HG03196 (cell line): ENCODE measurements at regions not wholly inside any gene's neighbourhood (a gene's known extent, or its start where the extent isn't known, plus 50 kb on each side); places are given as distances from the start of the nearest gene placed in this dataset.
"Not testable (repeated sequence)": the region's sequence is repeated elsewhere in the genome, so short reads cannot be mapped to it uniquely, and the experiment has no call there.

Experiments used
- ATAC-seq: cut with Tn5 transposase; IDR thresholded peaks from one replicate; pipeline ENCODE4 v1.9.1; 2021; ENCODE audit not compliant: unreplicated experiment

DNA sequence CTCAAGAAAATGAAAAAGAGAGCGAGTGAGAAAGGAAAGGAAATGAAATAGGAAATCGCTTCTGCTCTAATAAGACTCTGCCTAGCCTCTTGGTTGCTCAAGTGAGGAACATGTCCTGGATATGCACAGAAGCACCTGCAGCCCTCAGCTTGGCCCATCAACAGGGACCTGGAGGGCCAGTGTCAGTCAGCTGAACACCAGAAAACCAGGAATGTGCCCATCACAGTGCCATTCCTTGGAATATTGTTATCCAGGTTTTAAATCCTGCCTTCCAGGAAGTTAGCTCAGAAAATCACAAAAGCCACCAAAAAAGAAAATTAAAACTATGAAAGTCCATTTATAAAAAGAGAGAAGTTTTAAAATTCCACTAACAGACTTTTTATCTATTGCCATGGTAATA lies 173.4 kb upstream of the TPM1 start:
- ATAC-seq, result no peak

DNA sequence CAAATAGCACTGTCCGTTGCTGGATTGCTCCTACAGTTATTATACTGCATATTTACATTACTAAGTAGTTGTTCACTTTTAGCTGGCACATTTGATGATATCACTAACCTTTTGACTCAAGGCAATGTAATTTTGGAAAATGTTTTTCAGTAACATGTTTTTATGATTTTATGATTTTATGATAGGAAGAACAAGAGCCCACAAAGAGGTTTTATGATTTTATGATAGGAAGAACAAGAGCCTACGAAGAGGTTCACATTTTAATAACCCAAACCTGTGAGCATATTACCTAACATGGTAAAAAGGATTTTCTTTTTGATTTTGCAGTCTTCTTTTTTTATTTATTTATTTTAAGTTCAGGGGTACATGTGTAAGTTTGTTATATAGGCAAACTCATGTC lies 172.3 kb upstream of the TPM1 start:
- no peak for ATAC-seq

DNA sequence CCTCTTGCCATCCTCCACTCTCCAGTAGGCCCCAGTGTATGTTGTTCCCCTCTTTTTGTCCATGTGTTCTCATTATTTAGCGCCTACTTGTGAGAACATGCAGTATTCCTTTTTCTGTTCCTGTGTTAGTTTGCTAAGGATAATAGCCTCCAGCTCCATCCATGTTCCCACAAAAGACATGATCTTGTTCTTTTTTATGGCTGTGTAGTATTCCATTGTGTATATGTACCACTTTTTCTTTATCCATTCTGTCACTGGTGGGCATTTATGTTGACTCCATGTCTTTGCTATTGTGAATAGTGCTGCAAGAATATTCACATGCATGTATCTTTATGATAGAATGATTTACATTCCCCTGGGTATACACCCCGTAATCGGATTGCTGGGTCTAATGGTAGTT lies 171.8 kb upstream of the TPM1 start:
- not testable (repeated sequence) for ATAC-seq

DNA sequence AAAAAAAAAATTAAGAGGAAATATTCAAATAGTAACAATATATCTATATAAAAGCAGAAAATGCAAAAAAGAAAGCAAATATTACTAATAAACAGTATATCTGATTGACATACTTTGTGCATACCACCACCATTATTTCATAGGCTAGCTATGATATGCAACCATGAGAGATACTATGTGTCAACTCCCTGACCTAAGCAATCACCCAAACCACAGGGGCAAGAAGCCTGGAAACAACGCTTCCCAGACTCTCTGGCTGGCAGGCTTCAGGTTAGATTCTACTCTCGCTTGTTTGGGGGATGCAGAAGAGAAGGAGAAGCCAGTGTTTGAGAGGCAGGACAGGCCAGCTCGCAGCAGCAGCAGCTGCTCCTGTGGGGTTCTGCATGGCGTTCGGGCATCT lies 169.3 kb upstream of the TPM1 start:
- no peak for ATAC-seq

DNA sequence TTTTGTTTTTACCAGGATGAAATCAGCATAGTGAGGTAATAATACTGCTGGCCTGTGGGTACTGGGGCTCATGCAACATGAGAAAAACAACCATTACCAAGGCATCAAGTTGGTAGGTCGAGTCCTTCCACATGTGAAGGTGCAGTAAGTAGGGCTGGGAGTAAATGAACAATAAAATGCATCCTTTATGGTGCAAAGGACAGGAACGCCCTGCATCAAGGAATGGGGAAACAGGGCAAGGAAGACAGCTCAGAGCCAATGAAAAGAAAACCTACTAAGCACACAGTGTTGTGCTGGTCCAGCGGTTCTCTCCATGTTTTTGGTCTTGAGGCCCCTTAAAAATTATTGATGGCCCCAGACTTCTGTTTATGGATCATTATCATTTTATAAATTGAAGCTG lies 168.5 kb upstream of the TPM1 start:
- ATAC-seq, result no peak

DNA sequence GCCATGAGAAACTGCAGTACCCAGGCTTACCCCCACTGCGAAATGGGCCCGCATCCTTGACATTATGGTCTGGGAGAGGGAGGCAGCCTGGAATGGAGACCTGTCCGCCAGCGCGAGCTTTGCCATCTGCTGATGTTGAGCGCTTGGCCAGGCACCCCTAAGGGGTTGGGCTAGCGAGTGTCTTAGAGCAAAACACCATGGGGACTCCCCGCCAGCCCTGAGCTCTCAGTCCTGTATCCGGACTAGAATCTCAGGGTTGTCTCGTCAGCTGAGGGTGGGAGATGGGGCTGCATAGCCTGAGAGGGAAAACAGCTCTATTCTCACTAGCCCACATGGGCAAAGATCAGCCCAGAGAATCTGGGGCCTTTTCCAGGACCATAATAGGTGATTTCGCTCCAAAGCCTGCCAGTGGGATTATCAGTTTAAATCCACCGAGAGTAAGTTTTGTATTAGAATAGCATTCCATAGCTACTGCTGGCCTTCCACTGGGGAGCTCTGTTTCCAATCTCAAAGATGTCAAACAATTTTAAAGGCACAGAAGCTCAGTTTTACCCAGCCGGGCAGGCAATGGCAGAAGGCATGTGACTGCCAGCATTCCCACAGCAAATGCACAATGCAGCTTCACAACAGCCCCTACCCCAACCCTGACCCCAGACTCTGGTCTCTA lies 167.5 kb upstream of the TPM1 start:
- ATAC-seq, result no peak

DNA sequence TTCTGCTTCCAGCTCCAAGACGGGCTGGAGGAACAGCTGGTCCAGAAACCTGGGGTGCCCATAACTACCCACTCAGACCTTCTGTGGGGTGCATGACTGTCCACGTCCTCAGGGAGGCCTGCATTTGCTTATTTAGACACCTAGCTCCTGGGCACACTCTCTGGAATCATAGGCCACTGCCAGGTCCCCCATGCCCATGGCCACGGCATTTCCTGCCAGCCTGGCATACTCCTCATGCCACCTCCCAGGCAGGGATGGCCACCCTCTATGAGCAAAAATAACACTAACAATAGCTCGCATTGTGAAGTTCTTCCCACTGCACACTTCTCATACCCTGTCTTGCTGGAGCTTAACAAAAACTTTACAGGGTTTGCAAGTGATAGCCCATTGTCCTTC lies 166.9 kb upstream of the TPM1 start:
- ATAC-seq, result no peak

DNA sequence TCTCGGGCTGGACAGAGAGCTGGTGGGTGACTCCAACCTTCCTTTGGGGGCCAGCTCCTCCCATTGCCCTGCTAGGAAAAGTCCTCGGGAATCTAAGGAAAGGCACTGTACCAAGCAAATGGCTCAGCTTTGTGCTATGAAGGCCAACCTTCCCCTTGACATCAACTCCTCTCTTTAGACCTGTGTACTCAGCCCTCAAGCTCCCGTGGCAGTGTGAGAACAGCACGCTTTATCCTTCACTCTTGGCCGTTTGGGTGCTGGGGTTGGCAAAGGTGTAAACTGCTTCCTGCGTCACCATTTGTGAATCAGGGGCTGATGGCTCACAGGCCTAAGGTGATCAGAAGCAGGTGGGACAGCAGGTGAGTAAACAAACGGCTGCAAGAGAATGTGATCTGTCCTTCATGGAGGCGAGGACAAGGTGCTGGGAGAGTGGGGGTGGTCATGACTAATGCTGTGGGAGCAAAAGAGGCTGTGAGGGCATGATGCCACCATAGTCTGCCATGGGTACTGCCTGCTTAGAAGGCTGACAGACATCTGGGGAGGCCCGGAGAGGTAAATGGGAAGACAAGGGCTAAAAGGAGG lies 165.2 kb upstream of the TPM1 start:
- no peak for ATAC-seq

DNA sequence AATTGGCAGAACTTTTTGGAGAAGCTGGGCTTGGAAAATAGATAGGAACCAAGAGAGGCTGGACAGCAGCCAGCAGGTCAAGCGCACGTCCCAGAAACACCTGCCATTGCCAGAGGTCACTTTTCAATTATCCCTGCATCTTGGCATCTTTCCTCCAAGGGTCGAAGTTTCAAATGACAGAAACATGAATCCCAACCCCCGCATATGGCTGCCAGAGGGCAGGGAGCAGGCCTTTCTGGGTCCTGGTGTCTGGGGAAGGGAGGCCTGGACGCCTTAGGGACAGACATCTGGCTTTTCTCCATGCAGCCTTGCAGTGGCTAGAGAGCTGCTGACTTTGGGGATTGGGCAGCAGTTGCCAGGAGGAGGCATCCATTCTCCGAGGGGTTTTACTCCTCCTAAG lies 164.5 kb upstream of the TPM1 start:
- ATAC-seq, result no peak

DNA sequence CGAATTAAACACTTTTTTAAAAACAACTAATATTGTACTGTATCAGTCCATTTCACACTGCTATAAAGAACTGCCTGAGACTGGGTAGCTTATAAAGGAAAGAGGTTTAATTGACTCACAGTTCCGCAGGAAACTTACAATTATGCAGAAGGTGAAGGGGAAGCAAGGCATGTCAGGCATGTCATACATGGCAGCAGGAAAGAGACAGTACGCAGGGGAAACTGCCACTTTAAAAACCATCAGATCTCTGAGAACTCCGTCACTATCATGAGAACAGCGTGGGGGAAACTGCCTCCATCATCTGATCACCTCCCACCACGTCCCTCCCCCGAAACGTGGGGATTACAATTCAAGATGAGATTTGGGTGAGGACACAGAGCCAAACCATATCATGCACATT lies 162.8 kb upstream of the TPM1 start:
- ATAC-seq, result no peak

DNA sequence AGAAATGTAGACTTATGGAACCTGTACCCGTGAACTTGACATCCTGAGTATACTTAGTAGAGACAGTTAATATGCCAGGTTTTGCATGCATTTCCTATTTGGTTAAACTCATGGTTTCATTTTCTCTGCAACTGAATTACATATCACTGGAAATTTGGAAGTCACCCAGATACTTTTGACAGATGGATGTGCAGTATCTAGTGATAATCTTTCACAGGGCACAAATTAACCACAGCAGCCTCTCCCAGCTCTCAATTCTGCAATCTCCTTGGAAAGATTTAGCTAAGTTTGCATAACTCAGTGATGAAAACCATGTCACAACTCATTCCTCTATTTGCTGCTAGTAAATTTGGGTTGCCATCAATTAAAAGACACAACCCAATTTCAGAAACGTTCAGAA lies 162.3 kb upstream of the TPM1 start:
- ATAC-seq, result no peak

DNA sequence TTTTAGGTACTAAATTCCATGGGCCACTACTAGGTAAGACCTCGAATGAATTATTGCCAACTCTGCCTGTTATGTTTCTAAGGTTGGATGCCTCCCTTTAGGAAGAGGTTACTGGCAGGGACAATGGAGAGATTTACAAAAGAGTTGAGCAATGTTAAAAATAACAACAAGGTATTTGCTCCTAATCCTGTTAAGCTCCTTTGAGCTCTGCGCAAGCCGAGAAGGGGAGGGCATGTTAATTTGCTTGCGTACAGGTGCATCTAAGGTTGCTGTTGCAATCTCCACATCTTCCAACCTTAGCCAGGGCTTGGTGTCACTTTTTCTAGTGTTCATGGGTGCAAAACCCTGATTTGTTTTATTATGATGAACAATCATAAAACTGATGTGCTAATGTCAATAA lies 161.5 kb upstream of the TPM1 start:
- ATAC-seq, result no peak

DNA sequence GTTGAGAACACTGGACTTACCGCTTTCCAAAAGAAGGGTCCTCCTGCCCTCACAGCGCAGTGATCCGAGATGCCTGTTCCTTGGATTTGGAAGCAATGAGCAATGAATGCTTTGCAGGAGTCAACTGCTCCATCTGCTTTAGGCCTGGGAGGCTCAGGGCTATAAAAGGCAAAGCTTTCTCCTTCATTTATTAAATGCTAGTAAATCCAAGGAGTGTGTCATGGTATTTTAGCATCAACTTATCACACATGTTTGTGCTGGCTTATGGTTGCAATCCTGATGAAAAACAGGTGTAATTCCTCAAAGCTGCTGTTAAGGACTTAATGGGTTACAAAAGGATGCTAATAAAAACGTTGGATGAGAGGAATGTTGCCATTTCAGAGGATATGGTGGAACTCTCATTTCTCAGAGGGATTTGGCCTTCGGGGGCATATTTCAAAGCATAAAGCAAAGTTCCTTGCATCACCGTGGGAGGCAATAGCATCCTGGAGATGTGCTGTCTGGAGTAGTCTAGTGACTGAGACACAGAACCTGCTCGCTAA lies 158.5 kb upstream of the TPM1 start:
- no peak for ATAC-seq

DNA sequence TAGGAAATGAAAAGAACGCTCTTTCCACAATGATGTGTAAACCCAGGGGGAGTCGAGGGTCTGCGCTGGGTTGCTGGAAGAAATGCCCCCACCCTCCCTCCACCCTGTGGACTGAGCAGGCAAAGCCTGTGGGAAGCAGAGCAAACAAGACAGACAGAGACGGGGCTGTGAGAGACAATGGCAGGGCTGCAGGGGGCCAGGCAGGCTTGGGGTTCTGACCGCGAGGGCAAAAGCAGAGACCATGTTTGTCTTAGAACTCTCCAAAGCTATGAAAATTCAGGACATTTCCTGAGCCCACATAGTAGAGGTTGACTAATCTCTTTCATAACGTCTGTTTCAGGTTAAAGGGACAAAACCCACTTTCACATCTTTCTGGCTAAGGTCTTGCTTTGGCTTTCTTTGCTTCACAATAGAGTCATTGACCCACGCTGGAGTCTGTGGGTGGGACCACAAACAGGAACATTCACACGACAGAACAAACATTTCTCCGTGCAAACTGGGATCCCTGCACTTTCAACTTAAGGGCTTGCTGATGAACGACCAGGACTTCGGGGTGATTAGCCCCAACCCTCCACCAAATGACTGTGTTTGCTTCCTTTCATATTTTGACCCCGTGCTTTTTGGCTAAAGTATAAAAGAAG lies 156.0 kb upstream of the TPM1 start:
- ATAC-seq, result no peak

DNA sequence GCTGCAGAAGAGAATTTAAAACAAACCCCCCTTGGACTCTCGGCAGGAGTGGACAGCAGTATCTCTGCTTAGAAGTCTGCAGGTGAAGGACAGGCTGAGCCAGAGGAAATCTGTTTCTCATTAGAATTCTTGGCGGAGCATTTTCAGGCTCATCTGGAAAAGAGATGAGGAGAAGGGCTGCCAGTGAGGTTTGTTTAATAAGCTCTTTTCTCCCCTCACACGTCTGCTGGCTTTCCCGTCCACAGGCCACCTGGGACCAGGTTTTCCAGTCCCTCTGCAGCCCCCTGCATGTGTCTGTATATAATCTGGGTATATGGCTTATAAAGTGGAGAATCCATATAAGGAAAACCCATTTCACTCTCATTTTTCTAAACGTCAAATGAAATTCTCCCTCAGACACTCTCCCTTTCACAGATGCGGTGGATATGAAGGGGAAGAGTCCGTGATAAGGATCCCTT lies 155.4 kb upstream of the TPM1 start:
- no peak for ATAC-seq

DNA sequence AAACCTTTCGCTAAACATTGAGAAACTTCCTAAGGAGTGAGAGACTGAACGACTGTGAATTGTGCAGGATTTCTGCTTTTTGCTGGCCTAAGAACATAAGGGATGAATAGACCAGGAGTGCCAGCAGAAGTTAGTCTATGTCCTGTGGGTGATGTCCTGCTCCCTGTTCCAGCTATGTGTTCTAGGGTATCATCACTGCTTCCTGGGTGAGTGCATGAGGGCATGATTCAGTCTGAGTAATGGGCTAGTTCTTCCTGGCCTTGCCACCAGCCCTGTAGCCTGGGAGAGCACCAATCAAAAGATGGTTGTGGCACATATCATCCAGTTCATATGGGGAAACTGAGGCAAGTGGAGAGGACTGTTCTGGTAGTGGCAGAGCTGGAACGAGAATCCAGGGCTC lies 153.9 kb upstream of the TPM1 start:
- ATAC-seq, result no peak

DNA sequence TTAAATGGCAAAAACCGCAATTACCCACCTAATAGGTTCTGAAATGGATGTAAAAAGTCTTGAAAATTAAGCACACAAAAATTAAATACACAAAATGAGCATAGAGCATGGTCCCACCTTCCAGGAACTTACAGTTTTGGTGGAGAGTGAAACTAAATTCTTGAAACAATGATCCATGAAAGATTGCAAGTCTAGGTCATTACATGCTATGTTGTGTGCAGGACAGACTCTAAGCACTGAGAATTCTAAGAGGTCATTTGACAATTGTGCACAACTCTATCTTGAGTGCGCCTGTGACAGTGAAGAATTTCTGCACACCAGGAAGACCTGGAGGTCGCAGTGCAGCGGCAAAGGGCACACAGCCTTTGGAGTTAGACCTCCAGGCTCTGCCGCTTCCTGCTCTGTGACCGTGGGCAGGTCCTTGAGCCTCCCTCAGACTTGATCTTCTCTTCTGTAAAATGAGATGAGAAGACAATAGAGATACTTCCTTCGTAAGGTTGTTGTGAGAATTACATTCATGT lies 153.3 kb upstream of the TPM1 start:
- no peak for ATAC-seq

DNA sequence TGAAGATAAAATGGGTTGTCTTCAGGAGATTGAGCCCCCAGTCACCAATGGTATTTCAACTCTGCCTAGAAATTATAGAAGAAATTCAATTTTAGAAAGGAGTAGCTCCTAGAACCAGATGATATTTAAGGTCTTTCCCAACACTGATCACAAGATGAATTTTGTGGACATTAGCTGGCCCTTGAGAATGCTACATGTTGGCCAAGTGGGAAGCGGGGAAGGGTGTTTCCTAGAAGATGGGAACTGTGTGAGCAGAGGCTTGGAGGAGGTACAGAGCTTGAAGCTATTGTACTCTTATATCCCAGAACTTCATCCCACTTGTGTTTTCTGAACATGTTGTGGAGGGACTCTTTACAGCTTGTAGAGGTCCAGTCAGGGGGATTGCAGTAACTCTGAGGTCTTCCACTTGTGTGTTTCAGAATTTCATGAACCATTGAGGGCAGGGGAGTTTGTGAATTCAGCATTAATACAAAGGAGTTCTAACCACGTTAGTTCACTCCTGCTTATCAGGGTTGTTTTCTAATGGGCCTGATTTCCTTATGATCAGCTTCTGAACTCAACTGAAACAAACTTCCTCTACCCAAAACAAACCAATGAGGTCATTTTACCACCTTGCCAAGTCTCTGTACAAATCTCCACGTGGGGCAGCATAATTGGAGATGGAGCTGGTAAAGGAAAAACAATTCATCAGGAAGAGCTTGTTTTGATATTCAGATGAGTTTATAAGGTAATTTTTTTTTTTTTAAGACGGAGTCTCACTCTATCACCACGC lies 152.6 kb upstream of the TPM1 start:
- ATAC-seq, result no peak

DNA sequence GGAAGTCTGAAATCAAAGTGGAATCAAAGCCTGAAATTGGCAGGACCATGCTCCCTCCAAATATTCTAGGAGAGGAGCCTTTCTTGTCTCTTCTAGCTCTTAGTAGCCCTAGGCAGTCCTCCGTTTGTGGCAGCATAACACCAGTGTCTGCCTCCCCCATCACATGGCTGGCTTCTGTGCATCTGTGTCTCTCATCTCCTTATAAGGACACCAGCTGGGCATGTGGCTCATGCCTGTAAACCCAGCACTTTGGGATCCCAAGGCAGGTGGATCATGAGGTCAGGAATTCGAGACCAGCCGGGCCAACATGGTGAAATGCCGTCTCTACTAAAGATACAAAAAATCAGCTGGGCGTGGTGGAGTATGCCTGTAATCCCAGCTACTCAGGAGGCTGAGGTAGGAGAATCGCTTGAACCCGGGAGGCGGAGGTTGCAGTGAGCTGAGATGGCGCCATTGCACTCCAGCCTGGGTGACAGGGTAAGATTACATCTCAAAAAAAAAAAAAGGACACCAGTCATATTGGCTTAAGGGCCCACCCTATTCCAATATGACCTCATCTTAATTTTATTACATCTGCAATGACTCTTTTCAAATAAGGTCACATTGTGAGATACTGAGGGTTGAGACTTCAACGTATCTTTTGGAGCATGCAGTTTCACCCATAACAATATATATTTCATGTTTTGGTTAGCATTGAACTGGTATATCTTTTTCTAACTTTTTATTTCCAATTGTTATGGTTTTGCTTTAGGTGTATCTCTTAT lies 148.0 kb upstream of the TPM1 start:
- ATAC-seq, result no peak

DNA sequence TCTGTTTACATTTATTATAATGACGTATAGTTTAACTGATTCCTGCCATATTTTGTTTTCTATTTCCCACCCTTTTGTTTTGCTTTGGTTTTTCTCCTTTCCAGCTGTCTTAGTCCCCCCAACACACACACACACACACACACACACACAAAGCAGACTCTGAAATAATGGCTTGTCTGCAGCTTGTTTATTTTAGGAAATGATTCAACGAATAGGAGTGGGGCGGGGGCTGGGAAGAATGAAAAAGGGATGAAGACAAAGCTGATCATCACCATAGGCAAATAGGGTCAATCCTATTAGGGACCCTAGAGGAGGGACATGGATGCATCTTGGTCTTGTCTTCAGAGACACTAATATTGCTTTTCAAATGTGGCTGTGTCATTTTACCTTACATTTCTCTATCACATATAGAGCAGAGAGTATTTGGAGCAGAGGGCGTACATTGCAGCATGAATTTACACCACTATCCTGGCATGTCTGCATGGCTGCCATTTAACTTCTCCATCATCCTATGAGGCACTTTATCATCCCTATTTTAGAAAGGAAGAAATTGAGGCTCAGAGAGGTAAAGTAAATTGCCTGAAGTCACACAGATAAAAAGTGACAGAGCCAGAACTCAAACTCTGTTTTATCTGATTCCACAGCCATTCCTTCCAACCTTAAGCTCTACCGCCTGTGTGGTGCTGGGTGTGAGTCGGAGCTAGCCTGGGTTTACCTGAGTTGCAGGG lies 147.2 kb upstream of the TPM1 start:
- ATAC-seq, result no peak
